Esophagus muscularis mucosa (tissue), 4 donors: ENCODE measurements at regions not wholly inside any gene's neighbourhood (a gene's known extent, or its start where the extent isn't known, plus 50 kb on each side); places are given as distances from the start of the nearest gene placed in this dataset.

ENCODE experiments used
- EP300 ChIP-seq: sonication (generic); formaldehyde crosslinking; IDR thresholded peaks from one replicate; pipeline ENCODE4 v1.6.1; 2017; ENCODE audit warnings: antibody characterized with exemption
- POLR2A ChIP-seq: fragments of 450-650 bp; IDR thresholded peaks from one replicate; pipeline ENCODE4 v1.6.1; 2017; ENCODE audit warnings: antibody characterized with exemption, moderate library complexity, mild to moderate bottlenecking, low read depth
- TF ChIP-seq, protein P1 (sequence below), 3 experiments: fragments of 200-600 bp in 2 of 3; fragments of 450-650 bp in 1 of 3; sonication (generic) in 2 of 3; IDR thresholded peaks; one replicate each; pipeline ENCODE4 v1.5.1; 2017 to 2019; ENCODE audit warnings: antibody characterized with exemption in 3 of 3, mild to moderate bottlenecking in 2 of 3, moderate library complexity in 1 of 3

GRCh38 chr2:100753881-100754280 is 66.1 kb upstream of the NPAS2 start:
- TF ChIP-seq, protein P1, sequence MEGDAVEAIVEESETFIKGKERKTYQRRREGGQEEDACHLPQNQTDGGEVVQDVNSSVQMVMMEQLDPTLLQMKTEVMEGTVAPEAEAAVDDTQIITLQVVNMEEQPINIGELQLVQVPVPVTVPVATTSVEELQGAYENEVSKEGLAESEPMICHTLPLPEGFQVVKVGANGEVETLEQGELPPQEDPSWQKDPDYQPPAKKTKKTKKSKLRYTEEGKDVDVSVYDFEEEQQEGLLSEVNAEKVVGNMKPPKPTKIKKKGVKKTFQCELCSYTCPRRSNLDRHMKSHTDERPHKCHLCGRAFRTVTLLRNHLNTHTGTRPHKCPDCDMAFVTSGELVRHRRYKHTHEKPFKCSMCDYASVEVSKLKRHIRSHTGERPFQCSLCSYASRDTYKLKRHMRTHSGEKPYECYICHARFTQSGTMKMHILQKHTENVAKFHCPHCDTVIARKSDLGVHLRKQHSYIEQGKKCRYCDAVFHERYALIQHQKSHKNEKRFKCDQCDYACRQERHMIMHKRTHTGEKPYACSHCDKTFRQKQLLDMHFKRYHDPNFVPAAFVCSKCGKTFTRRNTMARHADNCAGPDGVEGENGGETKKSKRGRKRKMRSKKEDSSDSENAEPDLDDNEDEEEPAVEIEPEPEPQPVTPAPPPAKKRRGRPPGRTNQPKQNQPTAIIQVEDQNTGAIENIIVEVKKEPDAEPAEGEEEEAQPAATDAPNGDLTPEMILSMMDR (IDR thresholded peaks at IDR 0.05) = no peak
- TF ChIP-seq EP300 = no peak
- TF ChIP-seq POLR2A = no peak
